AG04450 (cell line): ENCODE measurements at regions not wholly inside any gene's neighbourhood (a gene's known extent, or its start where the extent isn't known, plus 50 kb on each side); places are given as distances from the start of the nearest gene placed in this dataset.

ENCODE experiments used
- CTCF ChIA-PET: fragments of 300-600, 350-600 bp; formaldehyde crosslinking; extraction: SDS; loops from one replicate; lab custom pipeline; 2022; ENCODE audit warnings: antibody characterized with exemption, inconsistent platforms; lab: Charles Lee
- POLR2A ChIA-PET: fragments of 350-600 bp; formaldehyde crosslinking; extraction: SDS; loops from one replicate; lab custom pipeline; 2021; ENCODE audit warnings: antibody characterized with exemption, inconsistent platforms; lab: Yijun Ruan, JAX
- DNase-seq: peaks from one replicate; pipeline ENCODE4 v3.0.0-alpha.2; 2011; ENCODE audit warnings: low read depth, low spot score
- H3K27ac ChIP-seq: one replicate; pipeline ENCODE4 v1.5.1; 2012; ENCODE audit warnings: low read depth, low read length, control low read depth
- H3K27me3 ChIP-seq: one replicate; pipeline ENCODE4 v1.6.0; 2012; ENCODE audit warnings: low read length; ENCODE audit not compliant: control insufficient read depth, insufficient read depth
- H3K4me3 ChIP-seq: 2 replicates; pipeline ENCODE4 v1.5.1; 2011; ENCODE audit warnings: mild to moderate bottlenecking, low read depth, low read length, control low read depth
- H3K9me3 ChIP-seq: 2 replicates; pipeline ENCODE4 v1.5.1; 2012; ENCODE audit warnings: low read length; ENCODE audit not compliant: control insufficient read depth, insufficient read depth
- CTCF ChIP-seq: IDR thresholded peaks from 2 replicates; pipeline ENCODE4 v1.5.1; 2011; ENCODE audit warnings: low read depth, low read length, control low read depth, inconsistent platforms

- DNase-seq = no peak
- Histone ChIP-seq H3K27me3 (no peaks in the 10 kb centered on the region), H3K27ac (no peak overlapping the region), H3K9me3 (no peaks in the 10 kb centered on the region), H3K4me3 (no peak overlapping the region)
- CTCF ChIA-PET = no interaction called here
- POLR2A ChIA-PET = no interaction called here
- no peak for TF ChIP-seq CTCF
Observed at GRCh38 chr12:42732908-42733411, 143.4 kb upstream of the PRICKLE1 start.

- TF ChIP-seq CTCF = no peak
- H3K27ac ChIP-seq = no peak overlapping the region
- DNase-seq = no peak
- H3K27me3 ChIP-seq = no peaks in the 10 kb centered on the region
- peaks cover 4% of the 10 kb centered on the region for H3K9me3 ChIP-seq
- ChIA-PET POLR2A (no interaction called here), CTCF (interaction anchor here (1.2 kb wide), 2 partner anchors 161 to 609 kb away, joined by 4 read pairs; no protein-coding TSS in a partner anchor)
- no peak overlapping the region for H3K4me3 ChIP-seq
Observed at GRCh38 chr12:42730291-42730690, 140.7 kb upstream of the PRICKLE1 start.

GRCh38 chr12:42729535-42729900 lies 140.0 kb upstream of the PRICKLE1 start:
- DNase-seq = no peak
- no peak overlapping the region for H3K4me3 ChIP-seq
- CTCF ChIA-PET = no interaction called here
- POLR2A ChIA-PET = no interaction called here
- H3K27ac ChIP-seq = no peak overlapping the region
- peaks cover 8% of the 10 kb centered on the region for H3K9me3 ChIP-seq
- H3K27me3 ChIP-seq = no peaks in the 10 kb centered on the region
- TF ChIP-seq CTCF = no peak

- H3K9me3 ChIP-seq = peaks cover 8% of the 10 kb centered on the region
- POLR2A ChIA-PET = no interaction called here
- no peak overlapping the region for H3K4me3 ChIP-seq
- CTCF ChIA-PET = no interaction called here
- no peaks in the 10 kb centered on the region for H3K27me3 ChIP-seq
- no peak overlapping the region for H3K27ac ChIP-seq
- no peak for TF ChIP-seq CTCF
- no peak for DNase-seq
Observed at GRCh38 chr12:42728770-42729534, 139.4 kb upstream of the PRICKLE1 start.

GRCh38 chr12:42728287-42728686 lies 138.7 kb upstream of the PRICKLE1 start:
- H3K9me3 ChIP-seq = peaks cover 8% of the 10 kb centered on the region
- H3K27ac ChIP-seq = no peak overlapping the region
- no peak for TF ChIP-seq CTCF
- ChIA-PET CTCF (no interaction called here), POLR2A (no interaction called here)
- DNase-seq = no peak
- H3K4me3 ChIP-seq = no peak overlapping the region
- H3K27me3 ChIP-seq = no peaks in the 10 kb centered on the region
